Panc1 (cell line): ENCODE measurements at regions not wholly inside any gene's neighbourhood (a gene's known extent, or its start where the extent isn't known, plus 50 kb on each side); places are given as distances from the start of the nearest gene placed in this dataset.

ENCODE experiments used
- ATAC-seq: fragments of 200-7000 bp; cut with Tn5 transposase; 2 replicates; pipeline ENCODE4 v1.9.1; 2020; ENCODE audit warnings: mild to moderate bottlenecking, moderate library complexity
- BruUV-seq: library from RNA; stranded (reverse); fragments of 400-500 nt; replicated peaks from 2 replicates; lab custom pipeline; 2021; lab: Mats Ljungman, UMichigan
- CTCF ChIA-PET: fragments of 300-600 bp; sonication (Branson Sonifier 250); formaldehyde crosslinking; loops from one replicate; lab custom pipeline; 2022; ENCODE audit warnings: antibody characterized with exemption; lab: Charles Lee
- POLR2A ChIA-PET: fragments of 300-600 bp; sonication (Branson Sonifier 250); formaldehyde crosslinking; loops from one replicate; lab custom pipeline; 2022; ENCODE audit warnings: antibody characterized with exemption; lab: Charles Lee
- DNase-seq: peaks from one replicate; pipeline ENCODE4 v3.0.0-alpha.2; 2010; ENCODE audit warnings: low read depth, low spot score
- H3K27ac ChIP-seq: 2 replicates; pipeline ENCODE4 v1.5.1; 2011; ENCODE audit warnings: mild to moderate bottlenecking, low read length, inconsistent platforms
- H3K27me3 ChIP-seq: fragments of 200-500 bp; sonication (Bioruptor generic); 2 replicates; pipeline ENCODE4 v1.6.0; 2014; ENCODE audit warnings: low read length, inconsistent platforms; ENCODE audit not compliant: control insufficient read depth, insufficient read depth
- H3K36me3 ChIP-seq: fragments of 200-500 bp; sonication (Bioruptor generic); 2 replicates; pipeline ENCODE4 v1.5.1; 2014; ENCODE audit warnings: inconsistent platforms, mild to moderate bottlenecking, low read length, moderate library complexity; ENCODE audit not compliant: control insufficient read depth, insufficient read depth
- H3K4me1 ChIP-seq: 2 replicates; pipeline ENCODE4 v1.5.1; 2011; ENCODE audit warnings: inconsistent platforms, mild to moderate bottlenecking, low read length, moderate library complexity; ENCODE audit not compliant: control insufficient read depth, insufficient read depth
- H3K4me3 ChIP-seq, 2 experiments: 2 replicates each; pipeline ENCODE4 v1.5.1; 2011 to 2012; ENCODE audit warnings: low read depth in 2 of 2, low read length in 2 of 2, mild to moderate bottlenecking in 2 of 2, inconsistent platforms in 1 of 2, moderate library complexity in 1 of 2
- H3K9me3 ChIP-seq: fragments of 200-500 bp; sonication (Bioruptor generic); 2 replicates; pipeline ENCODE4 v1.5.1; 2014; ENCODE audit warnings: low read depth, mild to moderate bottlenecking, inconsistent platforms, low read length, moderate library complexity; ENCODE audit not compliant: control insufficient read depth, insufficient read depth
- POLR2AphosphoS5 ChIP-seq: IDR thresholded peaks from 2 replicates; pipeline ENCODE4 v1.6.1; 2012; ENCODE audit warnings: mild to moderate bottlenecking, low read depth, low read length, moderate library complexity
- SIN3A ChIP-seq: IDR thresholded peaks from 2 replicates; pipeline ENCODE4 v1.6.1; 2012; ENCODE audit warnings: low read depth, mild to moderate bottlenecking, low read length, moderate library complexity, borderline replicate concordance; ENCODE audit not compliant: insufficient read depth
- TCF7L2 ChIP-seq: IDR thresholded peaks from 2 replicates; pipeline ENCODE4 v1.6.1; 2011; ENCODE audit warnings: mild to moderate bottlenecking, low read depth, low read length, inconsistent platforms
- in situ Hi-C: cut with HindIII; loops from 2 replicates; pipeline ENCODE4 v1.10.0; 2016; ENCODE audit warnings: low sequenced_read_pairs, low pct_unique_long_range_greater_than_20kb
- intact Hi-C: fragments of 100-400 bp; cut with micrococcal nuclease; formaldehyde crosslinking; loops from one replicate; pipeline ENCODE4 v1.10.0; 2022; ENCODE audit not compliant: unreplicated experiment
- TF ChIP-seq, protein P1 (sequence below), 2 experiments: IDR thresholded peaks; 2 replicates each; pipeline ENCODE4 v1.6.1; 2011 to 2012; ENCODE audit warnings: low read depth in 2 of 2, control low read depth in 1 of 2, low read length in 1 of 2, mild to moderate bottlenecking in 1 of 2, moderate library complexity in 1 of 2; ENCODE audit not compliant: insufficient read depth in 1 of 2
- TF ChIP-seq, protein P2 (sequence below): fragments of 450-650 bp; IDR thresholded peaks from 2 replicates; pipeline ENCODE4 v1.5.1; 2017; ENCODE audit warnings: mild to moderate bottlenecking

DNA sequence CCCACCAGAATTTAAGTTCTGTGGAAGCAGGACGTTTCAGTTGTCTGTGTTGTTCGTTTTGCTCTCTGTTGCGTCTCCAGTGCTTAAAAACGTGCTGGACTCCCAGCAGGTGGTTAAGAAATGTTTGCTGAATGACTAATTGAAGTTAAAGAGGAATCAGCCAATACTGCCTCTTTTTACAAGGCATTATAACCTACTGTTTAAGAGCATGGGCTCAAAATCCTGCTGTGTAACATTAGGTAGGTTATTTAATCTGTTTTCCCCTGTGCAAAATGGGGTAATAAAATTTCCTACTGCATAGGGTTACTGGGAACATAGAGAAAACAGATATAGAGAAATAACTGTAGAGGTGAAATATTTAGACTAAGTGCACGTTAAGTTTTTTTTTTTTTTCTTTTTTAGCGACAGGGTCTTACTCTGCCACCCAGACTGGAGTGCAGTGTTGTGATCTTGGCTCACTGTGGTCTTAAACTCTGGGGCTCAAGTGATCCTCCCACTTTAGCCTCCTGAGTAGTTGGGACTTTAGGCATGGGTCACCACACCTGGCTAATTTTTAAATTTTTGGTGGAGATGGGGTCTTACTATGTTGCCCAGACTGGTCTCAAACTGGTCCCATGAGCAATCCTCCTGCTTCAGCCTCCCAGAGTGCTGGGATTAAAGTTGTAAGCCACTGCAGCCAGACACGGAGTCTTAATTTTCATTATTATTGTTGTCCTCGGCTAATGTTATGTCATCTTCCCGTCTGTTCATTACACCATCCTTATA lies 139.4 kb upstream of the PRICKLE1 start:
- no peak overlapping the region for H3K4me3 ChIP-seq
- H3K36me3 ChIP-seq: no peaks in the 10 kb centered on the region
- no TSS peak for BruUV-seq
- H3K9me3 ChIP-seq: no peaks in the 10 kb centered on the region
- DNase-seq (no peak), ATAC-seq (peak; percentile 38; the same call in 1 of the 2 replicates)
- TF ChIP-seq, protein P1, sequence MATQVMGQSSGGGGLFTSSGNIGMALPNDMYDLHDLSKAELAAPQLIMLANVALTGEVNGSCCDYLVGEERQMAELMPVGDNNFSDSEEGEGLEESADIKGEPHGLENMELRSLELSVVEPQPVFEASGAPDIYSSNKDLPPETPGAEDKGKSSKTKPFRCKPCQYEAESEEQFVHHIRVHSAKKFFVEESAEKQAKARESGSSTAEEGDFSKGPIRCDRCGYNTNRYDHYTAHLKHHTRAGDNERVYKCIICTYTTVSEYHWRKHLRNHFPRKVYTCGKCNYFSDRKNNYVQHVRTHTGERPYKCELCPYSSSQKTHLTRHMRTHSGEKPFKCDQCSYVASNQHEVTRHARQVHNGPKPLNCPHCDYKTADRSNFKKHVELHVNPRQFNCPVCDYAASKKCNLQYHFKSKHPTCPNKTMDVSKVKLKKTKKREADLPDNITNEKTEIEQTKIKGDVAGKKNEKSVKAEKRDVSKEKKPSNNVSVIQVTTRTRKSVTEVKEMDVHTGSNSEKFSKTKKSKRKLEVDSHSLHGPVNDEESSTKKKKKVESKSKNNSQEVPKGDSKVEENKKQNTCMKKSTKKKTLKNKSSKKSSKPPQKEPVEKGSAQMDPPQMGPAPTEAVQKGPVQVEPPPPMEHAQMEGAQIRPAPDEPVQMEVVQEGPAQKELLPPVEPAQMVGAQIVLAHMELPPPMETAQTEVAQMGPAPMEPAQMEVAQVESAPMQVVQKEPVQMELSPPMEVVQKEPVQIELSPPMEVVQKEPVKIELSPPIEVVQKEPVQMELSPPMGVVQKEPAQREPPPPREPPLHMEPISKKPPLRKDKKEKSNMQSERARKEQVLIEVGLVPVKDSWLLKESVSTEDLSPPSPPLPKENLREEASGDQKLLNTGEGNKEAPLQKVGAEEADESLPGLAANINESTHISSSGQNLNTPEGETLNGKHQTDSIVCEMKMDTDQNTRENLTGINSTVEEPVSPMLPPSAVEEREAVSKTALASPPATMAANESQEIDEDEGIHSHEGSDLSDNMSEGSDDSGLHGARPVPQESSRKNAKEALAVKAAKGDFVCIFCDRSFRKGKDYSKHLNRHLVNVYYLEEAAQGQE (IDR thresholded peaks at IDR 0.05; ENCODE audit: insufficient read depth in 1 of 2, low read depth in 2 of 2, low read length in 1 of 2): no peak
- TF ChIP-seq SIN3A: no peak
- TF ChIP-seq, protein P2, sequence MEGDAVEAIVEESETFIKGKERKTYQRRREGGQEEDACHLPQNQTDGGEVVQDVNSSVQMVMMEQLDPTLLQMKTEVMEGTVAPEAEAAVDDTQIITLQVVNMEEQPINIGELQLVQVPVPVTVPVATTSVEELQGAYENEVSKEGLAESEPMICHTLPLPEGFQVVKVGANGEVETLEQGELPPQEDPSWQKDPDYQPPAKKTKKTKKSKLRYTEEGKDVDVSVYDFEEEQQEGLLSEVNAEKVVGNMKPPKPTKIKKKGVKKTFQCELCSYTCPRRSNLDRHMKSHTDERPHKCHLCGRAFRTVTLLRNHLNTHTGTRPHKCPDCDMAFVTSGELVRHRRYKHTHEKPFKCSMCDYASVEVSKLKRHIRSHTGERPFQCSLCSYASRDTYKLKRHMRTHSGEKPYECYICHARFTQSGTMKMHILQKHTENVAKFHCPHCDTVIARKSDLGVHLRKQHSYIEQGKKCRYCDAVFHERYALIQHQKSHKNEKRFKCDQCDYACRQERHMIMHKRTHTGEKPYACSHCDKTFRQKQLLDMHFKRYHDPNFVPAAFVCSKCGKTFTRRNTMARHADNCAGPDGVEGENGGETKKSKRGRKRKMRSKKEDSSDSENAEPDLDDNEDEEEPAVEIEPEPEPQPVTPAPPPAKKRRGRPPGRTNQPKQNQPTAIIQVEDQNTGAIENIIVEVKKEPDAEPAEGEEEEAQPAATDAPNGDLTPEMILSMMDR: no peak
- no peak for TF ChIP-seq POLR2AphosphoS5
- TF ChIP-seq TCF7L2: no peak
- intact Hi-C loops (no loop called here), in situ Hi-C loops (no loop called here)
- ChIA-PET CTCF (no interaction called here), POLR2A (no interaction called here)
- H3K4me1 ChIP-seq: no peaks in the 10 kb centered on the region
- H3K27ac ChIP-seq: peak overlapping the region; percentile 48; the same call in 1 of the 2 replicates
- no peaks in the 10 kb centered on the region for H3K27me3 ChIP-seq

DNA sequence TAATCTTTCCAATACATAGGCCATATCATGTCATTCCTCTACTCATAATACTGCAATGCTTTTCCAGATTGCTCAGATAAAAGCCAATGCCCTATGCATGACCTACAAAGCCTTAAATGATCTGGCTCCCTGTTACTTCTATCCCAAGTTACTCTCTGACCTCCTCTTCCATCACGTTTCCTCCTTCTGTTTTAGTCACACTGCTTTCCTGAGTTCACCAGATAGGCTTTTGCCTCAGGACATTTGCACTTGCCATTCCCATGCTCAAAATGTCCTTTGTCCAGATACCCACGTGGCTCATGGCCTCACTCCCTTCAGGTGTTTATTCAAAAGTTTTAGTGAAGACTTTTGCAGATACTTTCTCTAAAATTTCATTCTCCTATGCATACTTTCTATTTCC lies 138.7 kb upstream of the PRICKLE1 start:
- in situ Hi-C loops: no loop called here
- Histone ChIP-seq H3K4me1 (no peaks in the 10 kb centered on the region), H3K36me3 (no peaks in the 10 kb centered on the region), H3K27ac (peak overlapping the region; percentile 42; the same call in 1 of the 2 replicates), H3K27me3 (no peaks in the 10 kb centered on the region), H3K4me3 (no peak overlapping the region), H3K9me3 (no peaks in the 10 kb centered on the region)
- no TSS peak for BruUV-seq
- ChIA-PET CTCF (no interaction called here), POLR2A (interaction anchor here (0.6 kb wide), 1 partner anchor 128 kb away, joined by 3 read pairs; no protein-coding TSS in a partner anchor)
- DNase-seq: no peak
- TF ChIP-seq, protein P1 (IDR thresholded peaks at IDR 0.05; ENCODE audit: insufficient read depth in 1 of 2, low read depth in 2 of 2, low read length in 1 of 2): no peak
- TF ChIP-seq TCF7L2: no peak
- TF ChIP-seq, protein P2: no peak
- TF ChIP-seq SIN3A: no peak
- no peak for TF ChIP-seq POLR2AphosphoS5
- no peak for ATAC-seq
- intact Hi-C loops: no loop called here
